Upper lobe of left lung (tissue), 6 donors: ENCODE measurements at regions not wholly inside any gene's neighbourhood (a gene's known extent, or its start where the extent isn't known, plus 50 kb on each side); places are given as distances from the start of the nearest gene placed in this dataset.
A peak's percentile ranks its signal among the peaks of the same experiment; 100 is the strongest.

Experiments used
- ATAC-seq, 2 donors: fragments of 200-7000 bp; cut with Tn5 transposase; one replicate each; pipeline ENCODE4 v1.9.1; 2022; ENCODE audit warnings: mild to moderate bottlenecking in 2 of 2, moderate library complexity in 2 of 2; ENCODE audit not compliant: low FRiP score in 2 of 2
- DNase-seq, 2 donors: peaks; one replicate each; pipeline ENCODE4 v3.0.0-alpha.2; 2019 to 2020
- H3K27ac ChIP-seq, 4 donors: fragments of 200-600 bp; sonication (generic); one replicate each; pipeline ENCODE4 v1.5.1; 2016 to 2019
- H3K27me3 ChIP-seq, 4 donors: fragments of 200-600 bp; sonication (generic); one replicate each; pipeline ENCODE4 v1.5.1; 2017 to 2019
- H3K36me3 ChIP-seq, 4 donors: fragments of 200-600 bp; sonication (generic); one replicate each; pipeline ENCODE4 v1.5.1; 2016 to 2019
- H3K4me1 ChIP-seq, 4 donors: fragments of 200-600 bp; sonication (generic); one replicate each; pipeline ENCODE4 v1.5.1; 2018 to 2019
- H3K4me3 ChIP-seq, 4 donors: fragments of 200-600 bp; sonication (generic); one replicate each; pipeline ENCODE4 v1.5.1; 2017 to 2019; ENCODE audit warnings: mild to moderate bottlenecking in 2 of 4, moderate library complexity in 1 of 4
- H3K9me3 ChIP-seq, 4 donors: fragments of 200-600 bp; sonication (generic); one replicate each; pipeline ENCODE4 v1.5.1; 2018 to 2019
- EP300 ChIP-seq, 4 donors: sonication (generic); formaldehyde crosslinking; IDR thresholded peaks; one replicate each; pipeline ENCODE4 v1.5.1; 2017; ENCODE audit warnings: antibody characterized with exemption in 4 of 4, control low read depth in 2 of 4
- POLR2A ChIP-seq, 4 donors: fragments of 450-650 bp; IDR thresholded peaks; one replicate each; pipeline ENCODE4 v1.5.1; 2016 to 2017; ENCODE audit warnings: antibody characterized with exemption in 4 of 4, mild to moderate bottlenecking in 2 of 4
- POLR2AphosphoS5 ChIP-seq, 2 donors: sonication (generic); formaldehyde crosslinking; IDR thresholded peaks; one replicate each; pipeline ENCODE4 v1.5.1; 2017; ENCODE audit warnings: antibody characterized with exemption in 2 of 2
- WGBS, 2 donors: methylation state at CpG; one replicate each; pipeline ENCODE4 v1.1.5; 2017 to 2018; 5-methylcytosine and 5-hydroxymethylcytosine counted together
- TF ChIP-seq, protein P1 (sequence below), 6 experiments: fragments of 450-650 bp in 4 of 6; fragments of 200-600 bp in 2 of 6; sonication (generic) in 2 of 6; IDR thresholded peaks; one replicate each; pipeline ENCODE4 v1.5.1; 2016 to 2019; ENCODE audit warnings: antibody characterized with exemption in 6 of 6
- donor health status: DM: no; HTN: no; CAD: no; lungs with moderate emphysema.
- donor health status: DM: no; HTN: yes; CAD: no; lungs with severe emphysema.

DNA sequence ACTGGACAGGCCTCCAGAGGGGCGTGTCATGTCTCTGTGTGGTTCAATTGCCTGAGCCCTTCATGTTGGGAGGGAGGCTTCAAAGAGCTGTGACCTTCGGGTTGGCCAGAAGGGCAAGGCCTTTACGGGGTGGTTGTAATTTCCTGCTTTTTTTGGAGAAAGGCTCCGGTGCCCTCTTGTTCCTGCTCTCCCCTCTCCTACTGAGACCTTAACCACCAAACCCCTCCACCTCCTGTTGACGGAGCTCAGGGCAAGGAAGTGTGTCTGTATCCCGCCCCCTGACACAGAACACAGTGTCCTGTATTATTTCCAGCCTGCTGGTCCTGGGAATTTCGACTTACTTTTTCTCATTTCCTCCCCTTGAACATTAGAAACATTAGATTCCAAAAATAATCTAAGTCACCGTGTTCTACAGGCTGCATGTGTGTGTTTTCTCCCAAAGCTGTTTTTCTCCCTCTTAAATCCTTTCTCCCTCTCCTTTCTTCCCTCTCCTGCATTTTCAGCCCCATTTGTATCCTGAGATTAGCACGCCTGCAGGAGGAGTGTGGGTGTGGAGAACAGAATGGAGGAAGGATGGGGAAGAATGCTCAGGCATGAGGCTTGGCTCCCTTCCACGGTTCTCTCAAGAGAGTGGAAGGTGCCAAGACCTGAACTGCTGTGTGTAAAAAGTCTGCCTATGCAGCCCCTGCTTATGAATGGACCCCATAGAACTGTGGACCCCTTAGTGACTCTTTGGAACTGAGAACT is 285.4 kb upstream of the ROPN1 start:
- ATAC-seq, result peak; percentile 3 to 61
- peak in 1 of 2 donors; percentile 31 for DNase-seq
- Histone ChIP-seq H3K27me3 (no peaks in the 10 kb centered on the region), H3K9me3 (no peaks in the 10 kb centered on the region), H3K4me1 (peaks cover 31 to 57% (median 43%) of the 10 kb centered on the region in 4 donors), H3K27ac (peak overlapping the region; percentile 79 to 90 (median 84)), H3K4me3 (no peak overlapping the region), H3K36me3 (no peaks in the 10 kb centered on the region)
- WGBS, 2 donors, result 36 to 41% methylated on average over 10 of the region's 10 CpGs
- TF ChIP-seq POLR2A (IDR thresholded peaks at IDR 0.05) (no peak), EP300 (IDR thresholded peaks at IDR 0.05) (peak; percentile 35 to 83 (median 72)), POLR2AphosphoS5 (IDR thresholded peaks at IDR 0.05) (peak; percentile 45 to 70)

DNA sequence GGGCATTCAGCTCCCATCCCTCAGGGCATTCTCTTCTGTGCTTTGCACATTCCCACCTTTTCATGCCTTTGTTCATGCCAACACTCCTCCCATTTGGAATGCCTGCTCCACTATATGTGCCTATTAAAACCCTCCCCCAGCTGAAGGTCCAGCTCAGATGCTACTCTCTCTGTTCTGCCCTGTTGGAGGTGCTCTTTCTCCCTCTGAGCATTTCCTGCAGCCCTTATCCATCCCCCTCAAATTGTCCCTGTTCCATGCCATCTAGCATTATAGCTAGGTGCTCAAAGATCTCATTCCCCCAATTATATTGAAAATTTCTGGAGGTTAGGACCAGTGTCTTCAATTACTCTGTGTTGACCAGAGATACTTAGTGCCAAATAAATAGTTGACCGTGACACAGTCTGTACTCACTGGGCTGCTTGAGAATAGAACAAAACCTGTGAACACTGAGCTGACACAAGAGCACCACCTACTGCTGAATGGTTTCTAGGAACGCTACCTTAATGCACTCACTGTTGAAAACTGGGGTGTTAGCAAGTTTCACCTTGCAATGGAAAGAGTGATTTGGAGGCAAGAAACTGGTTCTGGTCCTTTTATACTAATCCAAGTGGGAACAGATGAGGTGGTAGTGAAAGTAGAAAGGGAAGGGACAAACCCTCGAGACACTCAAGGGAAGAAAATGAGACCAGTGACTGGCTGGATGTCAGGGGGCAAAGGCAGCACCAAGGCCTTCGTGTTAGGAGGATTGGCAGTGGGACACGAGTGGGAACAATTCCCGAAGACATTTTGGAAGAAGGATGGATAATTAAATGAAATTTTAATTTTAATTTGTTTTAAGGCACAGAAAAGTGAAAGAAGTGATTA is 289.8 kb upstream of the ROPN1 start:
- DNase-seq, result no peak

DNA sequence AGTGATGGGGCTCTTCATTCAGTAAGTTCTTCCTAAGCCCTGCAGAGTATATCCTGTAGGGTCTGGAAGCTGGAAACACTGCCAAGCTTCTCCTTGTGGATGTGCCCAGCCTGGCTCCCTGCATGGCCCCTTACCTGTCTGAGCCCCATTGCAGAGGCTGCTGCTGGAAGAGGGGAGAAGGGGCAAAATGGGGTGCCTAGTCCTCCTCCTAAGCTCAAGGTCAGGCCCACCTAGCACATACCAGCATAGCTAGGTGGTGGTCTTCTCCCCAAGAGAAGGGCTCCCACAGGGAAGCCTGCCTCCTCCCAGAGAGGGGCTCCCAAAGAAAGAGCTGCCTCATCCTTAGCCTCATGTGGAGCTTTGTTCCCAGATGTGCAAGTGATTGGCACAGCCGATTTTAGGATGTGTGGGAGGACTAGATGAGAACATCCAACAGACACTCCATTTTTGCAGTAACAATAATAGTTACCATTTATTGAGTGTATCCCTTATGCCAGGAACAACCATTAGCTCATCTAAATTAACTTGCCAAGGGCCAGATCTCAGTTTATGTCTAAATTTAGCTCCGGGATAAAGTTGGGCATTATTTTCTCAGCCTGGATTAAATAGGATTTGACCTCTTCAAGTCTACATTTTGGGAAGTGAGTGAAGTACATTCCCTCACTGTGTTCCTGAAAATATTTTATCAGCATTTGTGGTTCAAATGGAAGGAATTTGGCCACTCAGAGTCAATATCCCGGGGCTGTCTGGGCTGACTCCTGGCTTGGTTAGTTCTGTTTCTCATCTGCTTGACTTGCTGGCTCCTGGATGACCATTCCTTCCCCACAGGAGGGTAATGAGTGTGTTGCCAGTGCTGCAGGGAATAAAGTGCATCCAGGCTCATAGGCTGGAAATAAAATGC is 291.1 kb upstream of the ROPN1 start:
- Histone ChIP-seq H3K27ac (no peak overlapping the region), H3K27me3 (no peaks in the 10 kb centered on the region), H3K4me1 (peaks cover under 1 to 19% (median 3%) of the 10 kb centered on the region in 4 donors), H3K4me3 (no peak overlapping the region), H3K36me3 (no peaks in the 10 kb centered on the region), H3K9me3 (no peaks in the 10 kb centered on the region)
- TF ChIP-seq EP300 (IDR thresholded peaks at IDR 0.05), result no peak
- TF ChIP-seq, protein P1, sequence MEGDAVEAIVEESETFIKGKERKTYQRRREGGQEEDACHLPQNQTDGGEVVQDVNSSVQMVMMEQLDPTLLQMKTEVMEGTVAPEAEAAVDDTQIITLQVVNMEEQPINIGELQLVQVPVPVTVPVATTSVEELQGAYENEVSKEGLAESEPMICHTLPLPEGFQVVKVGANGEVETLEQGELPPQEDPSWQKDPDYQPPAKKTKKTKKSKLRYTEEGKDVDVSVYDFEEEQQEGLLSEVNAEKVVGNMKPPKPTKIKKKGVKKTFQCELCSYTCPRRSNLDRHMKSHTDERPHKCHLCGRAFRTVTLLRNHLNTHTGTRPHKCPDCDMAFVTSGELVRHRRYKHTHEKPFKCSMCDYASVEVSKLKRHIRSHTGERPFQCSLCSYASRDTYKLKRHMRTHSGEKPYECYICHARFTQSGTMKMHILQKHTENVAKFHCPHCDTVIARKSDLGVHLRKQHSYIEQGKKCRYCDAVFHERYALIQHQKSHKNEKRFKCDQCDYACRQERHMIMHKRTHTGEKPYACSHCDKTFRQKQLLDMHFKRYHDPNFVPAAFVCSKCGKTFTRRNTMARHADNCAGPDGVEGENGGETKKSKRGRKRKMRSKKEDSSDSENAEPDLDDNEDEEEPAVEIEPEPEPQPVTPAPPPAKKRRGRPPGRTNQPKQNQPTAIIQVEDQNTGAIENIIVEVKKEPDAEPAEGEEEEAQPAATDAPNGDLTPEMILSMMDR (IDR thresholded peaks at IDR 0.05), result no peak
- TF ChIP-seq POLR2A (IDR thresholded peaks at IDR 0.05), result no peak
- no peak for TF ChIP-seq POLR2AphosphoS5 (IDR thresholded peaks at IDR 0.05)
- no peak for DNase-seq
- WGBS, 2 donors, result 74 to 78% methylated on average over 3 of the region's 3 CpGs
- ATAC-seq, result peak in 1 of 2 donors; percentile 38

More for the DNA sequence above, 289.8 kb upstream of the ROPN1 start:
- TF ChIP-seq, protein P1 (IDR thresholded peaks at IDR 0.05), result peak; percentile 26 to 61 (median 38)
- no peak for TF ChIP-seq POLR2A (IDR thresholded peaks at IDR 0.05)
- TF ChIP-seq EP300 (IDR thresholded peaks at IDR 0.05), result no peak
- Histone ChIP-seq H3K9me3 (no peaks in the 10 kb centered on the region), H3K4me1 (peaks cover 11 to 24% (median 15%) of the 10 kb centered on the region in 4 donors), H3K27me3 (no peaks in the 10 kb centered on the region), H3K36me3 (no peaks in the 10 kb centered on the region), H3K27ac (no peak overlapping the region), H3K4me3 (no peak overlapping the region)
- ATAC-seq, result peak in 1 of 2 donors; percentile 57
- WGBS, 2 donors, result 56 to 60% methylated on average over 6 of the region's 6 CpGs

DNA sequence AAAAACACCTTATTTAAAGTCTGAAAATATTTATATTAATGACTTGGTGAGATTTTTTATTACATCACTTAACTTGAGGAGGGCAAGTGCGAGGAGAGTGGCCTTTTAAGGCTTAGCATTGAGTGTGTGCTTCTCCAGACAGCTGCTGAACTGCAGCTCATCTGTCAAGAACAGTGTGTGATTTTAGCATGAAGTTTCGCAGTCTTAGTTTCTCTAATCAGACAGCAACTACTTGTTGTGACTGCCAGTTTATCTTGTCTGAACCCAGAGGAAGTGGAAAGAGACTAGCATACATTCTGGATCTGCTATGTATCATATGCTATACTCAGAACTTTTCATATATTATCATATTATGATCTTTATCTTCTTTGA is 291.7 kb upstream of the ROPN1 start:
- Histone ChIP-seq H3K27me3 (no peaks in the 10 kb centered on the region), H3K4me1 (peaks cover 0 to 13% (median 0%) of the 10 kb centered on the region in 4 donors), H3K36me3 (no peaks in the 10 kb centered on the region), H3K4me3 (no peak overlapping the region), H3K9me3 (no peaks in the 10 kb centered on the region), H3K27ac (no peak overlapping the region)
- 83 to 85% methylated on average over 2 of the region's 2 CpGs for WGBS, 2 donors
- DNase-seq (no peak), ATAC-seq (no peak)
- TF ChIP-seq POLR2AphosphoS5 (IDR thresholded peaks at IDR 0.05), result no peak
- TF ChIP-seq, protein P1 (IDR thresholded peaks at IDR 0.05), result no peak
- TF ChIP-seq EP300 (IDR thresholded peaks at IDR 0.05), result no peak
- TF ChIP-seq POLR2A (IDR thresholded peaks at IDR 0.05), result no peak
